ENCODE measurements at regions not wholly inside any gene's neighbourhood (a gene's known extent, or its start where the extent isn't known, plus 50 kb on each side); places are given as distances from the start of the nearest gene placed in this dataset.

DNA sequence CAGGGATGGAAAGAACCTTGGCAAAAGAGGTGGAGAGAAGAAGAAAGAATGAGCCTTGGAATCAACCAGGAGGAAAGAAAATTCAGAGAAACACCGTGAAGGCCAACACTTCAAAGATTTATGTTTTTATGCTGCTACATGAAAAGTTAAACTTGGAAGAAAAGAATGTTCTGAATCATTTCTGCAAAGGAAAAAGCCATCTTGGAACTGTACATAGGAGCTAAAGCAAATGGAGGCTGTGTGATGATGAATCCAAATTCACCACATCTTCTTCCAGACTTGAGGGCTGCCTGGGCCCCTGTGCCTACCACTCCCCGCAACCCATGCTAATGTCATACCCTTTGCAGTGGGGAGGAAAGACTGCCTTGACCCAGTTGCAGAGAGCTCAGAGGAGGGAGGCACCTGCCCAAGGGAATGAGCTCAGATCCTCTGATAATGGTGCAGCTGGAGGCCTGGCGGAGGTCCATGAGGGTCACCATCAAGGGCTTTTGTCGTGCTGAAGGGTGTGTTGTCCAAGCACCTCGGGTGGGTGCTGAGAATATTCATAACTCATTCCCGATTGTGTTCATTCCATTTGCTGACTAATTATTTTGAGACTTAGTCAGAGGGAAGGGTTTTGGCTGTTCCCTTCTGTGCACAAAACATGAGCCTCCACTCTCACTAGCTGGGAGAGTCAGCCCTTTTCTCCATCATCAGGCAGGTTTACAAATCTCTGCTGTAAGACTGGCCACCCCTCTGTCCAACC, 245.8 kb upstream of the JAG1 start:
- Mint-ChIP-seq H3K27ac (ENCODE audit: unreplicated experiment) (peak overlapping the region; percentile 60), H3K4me1 (ENCODE audit: low read depth) (peaks cover 64% of the 10 kb centered on the region), H3K4me3 (ENCODE audit: unreplicated experiment) (no peak overlapping the region), H3K36me3 (ENCODE audit: low read depth) (no peaks in the 10 kb centered on the region), H3K27me3 (ENCODE audit: low read depth) (no peaks in the 10 kb centered on the region), H3K9me3 (ENCODE audit: low read depth) (peaks cover 6% of the 10 kb centered on the region)
- TF ChIP-seq, protein P1, sequence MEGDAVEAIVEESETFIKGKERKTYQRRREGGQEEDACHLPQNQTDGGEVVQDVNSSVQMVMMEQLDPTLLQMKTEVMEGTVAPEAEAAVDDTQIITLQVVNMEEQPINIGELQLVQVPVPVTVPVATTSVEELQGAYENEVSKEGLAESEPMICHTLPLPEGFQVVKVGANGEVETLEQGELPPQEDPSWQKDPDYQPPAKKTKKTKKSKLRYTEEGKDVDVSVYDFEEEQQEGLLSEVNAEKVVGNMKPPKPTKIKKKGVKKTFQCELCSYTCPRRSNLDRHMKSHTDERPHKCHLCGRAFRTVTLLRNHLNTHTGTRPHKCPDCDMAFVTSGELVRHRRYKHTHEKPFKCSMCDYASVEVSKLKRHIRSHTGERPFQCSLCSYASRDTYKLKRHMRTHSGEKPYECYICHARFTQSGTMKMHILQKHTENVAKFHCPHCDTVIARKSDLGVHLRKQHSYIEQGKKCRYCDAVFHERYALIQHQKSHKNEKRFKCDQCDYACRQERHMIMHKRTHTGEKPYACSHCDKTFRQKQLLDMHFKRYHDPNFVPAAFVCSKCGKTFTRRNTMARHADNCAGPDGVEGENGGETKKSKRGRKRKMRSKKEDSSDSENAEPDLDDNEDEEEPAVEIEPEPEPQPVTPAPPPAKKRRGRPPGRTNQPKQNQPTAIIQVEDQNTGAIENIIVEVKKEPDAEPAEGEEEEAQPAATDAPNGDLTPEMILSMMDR (IDR thresholded peaks at IDR 0.05): no peak
- no peak for DNase-seq (ENCODE audit: low spot score)

DNA sequence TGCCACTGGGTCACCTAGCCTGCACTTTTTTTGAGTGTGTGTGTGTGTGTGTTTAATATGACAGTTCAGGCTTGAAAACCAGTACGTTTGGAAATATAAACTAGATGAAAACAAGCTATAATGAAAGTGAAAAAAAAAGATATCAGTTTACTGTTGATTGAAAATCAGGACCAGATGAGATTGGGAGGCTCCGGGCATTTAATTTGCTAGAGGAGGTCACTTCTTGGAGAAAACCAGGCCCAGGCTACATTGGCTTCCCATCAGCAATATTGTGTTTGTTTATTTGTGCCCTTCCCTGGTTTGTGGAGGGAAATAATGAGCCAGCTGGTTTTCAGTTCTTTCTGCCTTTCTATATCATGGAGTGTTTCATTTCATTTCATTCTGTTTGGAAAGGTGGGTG, 246.6 kb upstream of the JAG1 start:
- DNase-seq (ENCODE audit: low spot score): no peak
- H3K27me3 Mint-ChIP-seq (ENCODE audit: low read depth): no peaks in the 10 kb centered on the region
- no peak overlapping the region for H3K27ac Mint-ChIP-seq (ENCODE audit: unreplicated experiment)
- H3K36me3 Mint-ChIP-seq (ENCODE audit: low read depth): no peaks in the 10 kb centered on the region
- H3K4me3 Mint-ChIP-seq (ENCODE audit: unreplicated experiment): no peak overlapping the region
- peaks cover 6% of the 10 kb centered on the region for H3K9me3 Mint-ChIP-seq (ENCODE audit: low read depth)
- H3K4me1 Mint-ChIP-seq (ENCODE audit: low read depth): peaks cover 73% of the 10 kb centered on the region
- TF ChIP-seq, protein P1 (IDR thresholded peaks at IDR 0.05): no peak

DNA sequence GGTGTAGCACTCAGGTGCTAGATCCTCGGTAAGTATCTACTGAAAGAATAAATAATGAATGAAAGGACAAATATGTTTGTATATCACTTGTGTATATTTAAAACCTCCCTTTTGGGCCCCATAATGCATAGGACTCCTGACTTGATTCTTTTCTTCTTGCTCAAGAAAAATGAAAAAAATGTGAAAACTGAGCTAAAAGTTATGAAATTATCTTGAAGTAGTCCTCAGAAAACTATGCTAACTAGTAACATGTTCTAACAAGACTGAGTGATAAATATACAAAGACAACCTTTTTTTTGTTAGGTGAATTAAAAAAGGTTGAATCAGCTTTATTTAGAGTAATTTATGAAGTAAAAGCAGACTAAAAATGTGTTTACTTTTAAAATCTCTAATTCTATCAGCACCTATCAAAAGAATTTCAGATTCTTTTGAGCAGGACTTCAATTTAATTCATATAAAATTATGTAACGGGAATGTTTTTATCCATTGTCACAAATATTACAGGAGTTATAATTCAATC, 247.8 kb upstream of the JAG1 start:
- Mint-ChIP-seq H3K27ac (ENCODE audit: unreplicated experiment) (peak overlapping the region; percentile 69), H3K27me3 (ENCODE audit: low read depth) (no peaks in the 10 kb centered on the region), H3K4me3 (ENCODE audit: unreplicated experiment) (no peak overlapping the region), H3K4me1 (ENCODE audit: low read depth) (peaks cover 72% of the 10 kb centered on the region), H3K36me3 (ENCODE audit: low read depth) (no peaks in the 10 kb centered on the region), H3K9me3 (ENCODE audit: low read depth) (peaks cover 9% of the 10 kb centered on the region)
- no peak for DNase-seq (ENCODE audit: low spot score)
- TF ChIP-seq, protein P1 (IDR thresholded peaks at IDR 0.05): no peak

DNA sequence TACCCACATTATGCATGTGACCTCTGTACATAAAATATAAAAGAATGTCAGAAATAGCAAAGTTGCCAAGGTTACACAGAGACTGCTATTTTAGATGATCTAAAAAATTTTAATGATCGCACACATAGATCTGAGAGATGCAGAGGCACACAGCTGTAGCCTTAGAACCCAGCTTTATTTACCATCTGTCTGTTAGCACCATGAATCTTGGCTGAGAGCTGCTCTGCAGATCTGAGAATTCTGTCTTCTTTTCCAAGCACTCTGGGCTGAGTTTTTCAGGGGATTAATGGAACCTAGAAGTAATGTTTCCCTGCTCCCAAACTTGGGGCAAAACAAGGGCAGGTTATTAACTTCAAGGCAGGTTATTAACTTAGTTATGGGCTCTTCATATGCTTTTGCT, 248.7 kb upstream of the JAG1 start:
- TF ChIP-seq, protein P1 (IDR thresholded peaks at IDR 0.05): no peak
- peaks cover 2% of the 10 kb centered on the region for H3K9me3 Mint-ChIP-seq (ENCODE audit: low read depth)
- no peaks in the 10 kb centered on the region for H3K36me3 Mint-ChIP-seq (ENCODE audit: low read depth)
- H3K27ac Mint-ChIP-seq (ENCODE audit: unreplicated experiment): peak overlapping the region; percentile 94
- H3K4me3 Mint-ChIP-seq (ENCODE audit: unreplicated experiment): peak overlapping the region; percentile 41
- H3K4me1 Mint-ChIP-seq (ENCODE audit: low read depth): peaks cover 81% of the 10 kb centered on the region
- no peak for DNase-seq (ENCODE audit: low spot score)
- H3K27me3 Mint-ChIP-seq (ENCODE audit: low read depth): no peaks in the 10 kb centered on the region

DNA sequence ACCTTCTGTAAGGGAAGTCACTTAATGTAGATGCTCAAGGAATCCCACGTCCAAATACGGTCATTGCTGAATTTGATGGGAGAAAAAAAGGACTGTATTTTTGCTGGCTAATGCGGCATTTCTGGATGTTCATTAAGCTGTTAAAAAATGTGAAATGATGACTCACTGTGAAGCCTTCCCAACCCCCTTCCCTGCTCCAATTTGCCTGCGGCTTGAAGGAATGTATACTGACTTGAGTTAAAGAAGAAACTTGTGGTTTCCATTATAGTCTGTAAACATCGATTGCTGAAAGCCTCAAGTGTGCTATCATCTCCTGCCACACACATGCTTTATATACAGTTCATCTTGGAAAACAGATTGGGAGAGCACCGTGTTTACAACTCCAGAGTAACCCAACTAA, 249.1 kb upstream of the JAG1 start:
- H3K27ac Mint-ChIP-seq (ENCODE audit: unreplicated experiment): peak overlapping the region; percentile 94
- H3K9me3 Mint-ChIP-seq (ENCODE audit: low read depth): peaks cover 2% of the 10 kb centered on the region
- no peak for DNase-seq (ENCODE audit: low spot score)
- no peaks in the 10 kb centered on the region for H3K27me3 Mint-ChIP-seq (ENCODE audit: low read depth)
- H3K4me1 Mint-ChIP-seq (ENCODE audit: low read depth): peaks cover 86% of the 10 kb centered on the region
- no peaks in the 10 kb centered on the region for H3K36me3 Mint-ChIP-seq (ENCODE audit: low read depth)
- TF ChIP-seq, protein P1 (IDR thresholded peaks at IDR 0.05): no peak
- peak overlapping the region; percentile 41 for H3K4me3 Mint-ChIP-seq (ENCODE audit: unreplicated experiment)
